Adrenal gland (tissue), 9 donors: ENCODE measurements at regions not wholly inside any gene's neighbourhood (a gene's known extent, or its start where the extent isn't known, plus 50 kb on each side); places are given as distances from the start of the nearest gene placed in this dataset.

ENCODE experiments used
- DNase-seq, 7 donors: peaks; one replicate each; pipeline ENCODE4 v3.0.0-alpha.2; 2019 to 2020
- H3K27ac ChIP-seq, 5 donors: fragments of 200-600 bp; sonication (generic) in 4 of 5; 1 replicate in 3 of 5; 2 replicates in 2 of 5; pipeline versions ENCODE4 v1.5.1 to v1.8.0; 2016 to 2020; ENCODE audit warnings: mild to moderate bottlenecking in 1 of 5
- H3K27me3 ChIP-seq: fragments of 200-600 bp; 2 replicates; pipeline ENCODE4 v1.8.0; 2021
- H3K36me3 ChIP-seq, 2 donors: fragments of 200-600 bp; replicated peaks in 1 of 2; 1 replicate in 1 of 2; 2 replicates in 1 of 2; pipeline versions ENCODE4 v1.5.1 to v1.8.0; 2018 to 2022
- H3K4me1 ChIP-seq, 2 donors: fragments of 200-600 bp; replicated peaks in 1 of 2; 1 replicate in 1 of 2; 2 replicates in 1 of 2; pipeline versions ENCODE4 v1.5.1 to v1.8.0; 2018 to 2021
- H3K4me3 ChIP-seq, 4 donors: fragments of 200-600 bp; sonication (generic) in 3 of 4; one replicate each; pipeline ENCODE4 v1.5.1; 2016 to 2018
- H3K9me3 ChIP-seq, 3 donors: fragments of 200-600 bp; sonication (generic) in 1 of 3; replicated peaks in 1 of 3; 1 replicate in 2 of 3; 2 replicates in 1 of 3; pipeline versions ENCODE4 v1.5.1 to v1.8.0; 2016 to 2021
- POLR2A ChIP-seq, 2 donors: fragments of 450-650 bp; IDR thresholded peaks; one replicate each; pipeline ENCODE4 v1.6.1; 2017; ENCODE audit warnings: antibody characterized with exemption in 2 of 2, mild to moderate bottlenecking in 2 of 2, moderate library complexity in 1 of 2
- WGBS, 4 donors: extraction: QIAGEN DNeasy Blood & Tissue Kit in 2 of 4; methylation state at CpG; one replicate each; pipeline versions ENCODE4 v1.1.5 to v1.1.7; 2013 to 2017; 5-methylcytosine and 5-hydroxymethylcytosine counted together
- intact Hi-C, 2 donors: fragments of 100-400 bp; cut with DNase I; formaldehyde crosslinking; loops; one replicate each; pipeline versions ENCODE4 v1.14.1 to v1.15.0; 2022 to 2023
- TF ChIP-seq, protein P1 (sequence below), 6 experiments: fragments of 450-650 bp in 4 of 6; fragments of 200-600 bp in 2 of 6; sonication (generic) in 1 of 6; IDR thresholded peaks; 1 replicate in 5 of 6; 2 replicates in 1 of 6; pipeline versions ENCODE4 v1.5.1 to v1.8.0; 2016 to 2021; ENCODE audit warnings: antibody characterized with exemption in 6 of 6, mild to moderate bottlenecking in 2 of 6, moderate library complexity in 1 of 6
- donor health status: healthy with polysubstance abuse.
- donor health status: Bipolar disorder and iron deficiency.
- donor health status: DM: yes; HTN: yes; CAD: no.
- donor health status: DM: no; HTN: no; CAD: no.
- donor health status: DM: no; HTN: no; CAD: no.

DNA sequence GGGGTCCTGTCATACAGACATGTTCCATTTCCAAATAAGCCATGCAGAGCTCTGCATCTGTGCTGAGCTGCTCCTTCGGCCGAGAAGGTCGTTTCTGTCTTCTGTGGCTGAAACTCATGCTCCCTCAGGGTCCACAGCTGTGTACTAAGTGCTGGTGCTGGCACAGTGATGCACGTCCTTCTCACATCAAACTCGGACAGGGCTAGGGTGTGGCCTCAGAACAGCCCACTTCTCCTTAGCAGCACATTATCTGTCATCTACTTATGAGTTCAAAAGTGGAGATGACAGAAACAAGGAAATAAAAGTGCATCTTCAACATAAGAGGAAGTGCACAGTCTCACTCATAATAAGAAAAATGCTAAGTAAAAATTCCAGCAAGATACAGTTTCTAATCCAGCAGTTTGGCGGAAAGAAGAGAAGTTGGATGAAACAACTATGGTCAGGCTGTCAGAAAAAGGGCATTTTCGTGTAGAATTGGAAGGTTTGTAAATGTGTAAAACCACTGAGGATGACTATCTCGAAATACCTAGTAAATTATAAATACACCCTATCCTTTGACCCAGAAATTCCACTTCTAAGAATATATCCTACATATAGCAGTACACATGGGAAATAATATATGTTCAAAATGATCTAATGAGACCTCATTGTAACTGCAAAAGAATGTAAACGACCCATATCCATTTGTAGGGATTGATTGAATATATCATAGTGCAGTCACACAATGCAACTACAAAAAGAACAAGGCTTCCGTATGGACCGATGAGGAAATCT, 53.7 kb upstream of the APCDD1 start:
- H3K27me3 ChIP-seq: no peaks in the 10 kb centered on the region
- H3K4me1 ChIP-seq: no peaks in the 10 kb centered on the region
- no peaks in the 10 kb centered on the region for H3K9me3 ChIP-seq
- intact Hi-C loops: no loop called here
- TF ChIP-seq, protein P1, sequence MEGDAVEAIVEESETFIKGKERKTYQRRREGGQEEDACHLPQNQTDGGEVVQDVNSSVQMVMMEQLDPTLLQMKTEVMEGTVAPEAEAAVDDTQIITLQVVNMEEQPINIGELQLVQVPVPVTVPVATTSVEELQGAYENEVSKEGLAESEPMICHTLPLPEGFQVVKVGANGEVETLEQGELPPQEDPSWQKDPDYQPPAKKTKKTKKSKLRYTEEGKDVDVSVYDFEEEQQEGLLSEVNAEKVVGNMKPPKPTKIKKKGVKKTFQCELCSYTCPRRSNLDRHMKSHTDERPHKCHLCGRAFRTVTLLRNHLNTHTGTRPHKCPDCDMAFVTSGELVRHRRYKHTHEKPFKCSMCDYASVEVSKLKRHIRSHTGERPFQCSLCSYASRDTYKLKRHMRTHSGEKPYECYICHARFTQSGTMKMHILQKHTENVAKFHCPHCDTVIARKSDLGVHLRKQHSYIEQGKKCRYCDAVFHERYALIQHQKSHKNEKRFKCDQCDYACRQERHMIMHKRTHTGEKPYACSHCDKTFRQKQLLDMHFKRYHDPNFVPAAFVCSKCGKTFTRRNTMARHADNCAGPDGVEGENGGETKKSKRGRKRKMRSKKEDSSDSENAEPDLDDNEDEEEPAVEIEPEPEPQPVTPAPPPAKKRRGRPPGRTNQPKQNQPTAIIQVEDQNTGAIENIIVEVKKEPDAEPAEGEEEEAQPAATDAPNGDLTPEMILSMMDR (IDR thresholded peaks at IDR 0.05): no peak
- TF ChIP-seq POLR2A (IDR thresholded peaks at IDR 0.05): no peak
- no peaks in the 10 kb centered on the region for H3K36me3 ChIP-seq
- H3K4me3 ChIP-seq: no peak overlapping the region
- WGBS, 4 donors: 61 to 69% (median 66%) methylated on average over 10 to 11 of the region's 11 CpGs
- DNase-seq: no peak
- no peak overlapping the region for H3K27ac ChIP-seq

DNA sequence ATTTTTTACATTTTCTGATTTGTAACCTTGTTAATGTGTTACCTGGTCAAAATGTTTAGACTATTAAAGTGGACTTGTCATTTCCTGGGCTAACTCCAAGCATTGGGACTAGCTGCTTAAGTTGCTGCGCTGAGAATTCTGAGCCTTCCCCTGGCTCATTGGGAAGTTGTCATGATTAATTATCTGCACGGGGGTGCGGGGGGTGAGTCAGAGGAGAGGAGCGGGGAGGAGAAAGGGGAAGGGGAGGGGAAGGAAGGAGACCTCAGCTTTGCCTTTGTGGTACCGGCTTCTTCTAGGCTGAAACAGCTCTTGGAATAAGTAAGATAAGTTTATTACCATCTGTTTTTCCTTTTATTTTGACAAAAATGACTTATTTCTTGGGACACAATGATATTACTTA, 52.9 kb upstream of the APCDD1 start:
- WGBS, 4 donors: 1 to 10% (median 5%) methylated on average over 4 of the region's 5 CpGs
- no peak overlapping the region for H3K27ac ChIP-seq
- no peaks in the 10 kb centered on the region for H3K9me3 ChIP-seq
- no peak overlapping the region for H3K4me3 ChIP-seq
- H3K36me3 ChIP-seq: no peaks in the 10 kb centered on the region
- no peaks in the 10 kb centered on the region for H3K27me3 ChIP-seq
- peak in 3 of 7 donors; percentile 16 to 33 (median 30) for DNase-seq
- TF ChIP-seq, protein P1 (IDR thresholded peaks at IDR 0.05): no peak
- TF ChIP-seq POLR2A (IDR thresholded peaks at IDR 0.05): no peak
- H3K4me1 ChIP-seq: no peaks in the 10 kb centered on the region
- intact Hi-C loops: no loop called here

- no peak for TF ChIP-seq POLR2A (IDR thresholded peaks at IDR 0.05)
- TF ChIP-seq, protein P1 (IDR thresholded peaks at IDR 0.05): no peak
- H3K4me3 ChIP-seq: no peak overlapping the region
- no peaks in the 10 kb centered on the region for H3K27me3 ChIP-seq
- no peak for DNase-seq
- no peak overlapping the region for H3K27ac ChIP-seq
- intact Hi-C loops: no loop called here
- H3K36me3 ChIP-seq: no peaks in the 10 kb centered on the region
- H3K4me1 ChIP-seq: no peaks in the 10 kb centered on the region
- 74 to 84% (median 78%) methylated on average over 6 of the region's 6 CpGs for WGBS, 4 donors
- H3K9me3 ChIP-seq: no peaks in the 10 kb centered on the region
Measured at GRCh38 chr18:10401930-10402329, 52.5 kb upstream of the APCDD1 start.

DNA sequence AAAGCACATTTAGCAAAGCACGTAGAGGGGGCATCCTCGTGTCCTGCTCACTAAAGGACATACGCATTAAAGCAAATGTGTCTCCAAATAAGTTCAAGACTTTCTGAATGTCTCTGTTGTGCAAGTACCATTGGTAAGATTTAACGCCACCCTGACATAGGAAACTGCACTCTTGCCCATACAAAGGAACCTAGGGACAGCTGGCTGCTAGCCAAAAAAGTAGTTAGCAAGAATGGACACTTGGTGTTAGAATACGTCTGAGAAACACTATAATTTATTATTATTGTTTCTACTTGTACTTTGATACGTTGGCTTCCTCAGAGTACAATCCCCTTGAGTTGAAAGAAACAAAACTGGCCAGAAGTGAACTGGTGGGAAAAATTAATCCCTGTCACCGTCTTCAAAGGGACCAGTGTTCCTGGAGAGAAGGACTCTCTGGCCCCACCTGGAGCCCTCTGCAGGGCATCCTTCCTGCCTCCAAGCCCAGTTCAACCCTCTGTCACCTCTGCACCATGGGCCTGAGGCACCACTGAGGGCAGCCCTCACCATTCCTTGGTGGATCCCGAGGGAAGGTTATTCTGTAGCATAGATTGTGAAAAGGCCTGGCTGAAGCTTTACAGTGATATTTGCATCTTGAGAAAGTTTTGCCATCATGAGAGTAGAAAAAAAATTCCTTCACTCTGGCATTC, 51.4 kb upstream of the APCDD1 start:
- TF ChIP-seq, protein P1 (IDR thresholded peaks at IDR 0.05): no peak
- no peak for TF ChIP-seq POLR2A (IDR thresholded peaks at IDR 0.05)
- DNase-seq: no peak
- Histone ChIP-seq H3K27me3 (no peaks in the 10 kb centered on the region), H3K27ac (no peak overlapping the region), H3K4me3 (no peak overlapping the region), H3K9me3 (no peaks in the 10 kb centered on the region), H3K4me1 (no peaks in the 10 kb centered on the region), H3K36me3 (no peaks in the 10 kb centered on the region)
- WGBS, 4 donors: 83 to 86% (median 85%) methylated on average over 8 of the region's 8 CpGs
- intact Hi-C loops: no loop called here
